Small intestine (tissue), 7 donors: ENCODE measurements at regions not wholly inside any gene's neighbourhood (a gene's known extent, or its start where the extent isn't known, plus 50 kb on each side); places are given as distances from the start of the nearest gene placed in this dataset.

Source experiments
- DNase-seq, 2 donors: peaks; one replicate each; pipeline versions ENCODE4 v3.0.0 to v3.0.0-alpha.2; 2013
- FAIRE-seq: peaks from 2 replicates; lab custom pipeline; 2012; peaks lifted over from hg19 to GRCh38; lab: Jason Lieb, UNC
- H3K27ac ChIP-seq, 3 donors: one replicate each; pipeline ENCODE4 v1.5.1; 2013; ENCODE audit warnings: low read length in 2 of 3, mild to moderate bottlenecking in 2 of 3, control low read depth in 1 of 3, inconsistent platforms in 1 of 3, low read depth in 1 of 3, moderate library complexity in 1 of 3
- H3K27me3 ChIP-seq, 3 donors: one replicate each; pipeline ENCODE4 v1.6.1; 2013; ENCODE audit warnings: low read length in 3 of 3, inconsistent platforms in 1 of 3; ENCODE audit not compliant: control insufficient read depth in 3 of 3, insufficient read depth in 3 of 3
- H3K36me3 ChIP-seq, 3 donors: one replicate each; pipeline ENCODE4 v1.6.1; 2013; ENCODE audit warnings: low read length in 3 of 3, inconsistent platforms in 1 of 3, low read depth in 1 of 3, mild to moderate bottlenecking in 1 of 3, moderate library complexity in 1 of 3; ENCODE audit not compliant: control insufficient read depth in 3 of 3, insufficient read depth in 2 of 3
- H3K4me1 ChIP-seq, 3 donors: one replicate each; pipeline ENCODE4 v1.6.1; 2013; ENCODE audit warnings: low read length in 2 of 3, inconsistent platforms in 1 of 3, low read depth in 1 of 3, mild to moderate bottlenecking in 1 of 3, moderate library complexity in 1 of 3; ENCODE audit not compliant: control insufficient read depth in 3 of 3, insufficient read depth in 2 of 3
- H3K4me3 ChIP-seq, 3 donors: one replicate each; pipeline ENCODE4 v1.5.1; 2013; ENCODE audit warnings: low read length in 3 of 3, control low read depth in 1 of 3, inconsistent platforms in 1 of 3, low read depth in 1 of 3, mild to moderate bottlenecking in 1 of 3, moderate library complexity in 1 of 3
- H3K9me3 ChIP-seq, 2 donors: one replicate each; pipeline ENCODE4 v1.6.1; 2013; ENCODE audit warnings: low read depth in 1 of 2, low read length in 1 of 2; ENCODE audit not compliant: control insufficient read depth in 2 of 2, insufficient read depth in 1 of 2
- WGBS, 3 donors: extraction: QIAGEN DNeasy Blood & Tissue Kit; methylation state at CpG; one replicate each; pipeline ENCODE4 v1.1.7; 2013; 5-methylcytosine and 5-hydroxymethylcytosine counted together
- donor health status: healthy with polysubstance abuse.
- donor health status: control.
- donor health status: control.
- donor health status: Bipolar disorder and iron deficiency.
- donor health status: healthy.

DNA sequence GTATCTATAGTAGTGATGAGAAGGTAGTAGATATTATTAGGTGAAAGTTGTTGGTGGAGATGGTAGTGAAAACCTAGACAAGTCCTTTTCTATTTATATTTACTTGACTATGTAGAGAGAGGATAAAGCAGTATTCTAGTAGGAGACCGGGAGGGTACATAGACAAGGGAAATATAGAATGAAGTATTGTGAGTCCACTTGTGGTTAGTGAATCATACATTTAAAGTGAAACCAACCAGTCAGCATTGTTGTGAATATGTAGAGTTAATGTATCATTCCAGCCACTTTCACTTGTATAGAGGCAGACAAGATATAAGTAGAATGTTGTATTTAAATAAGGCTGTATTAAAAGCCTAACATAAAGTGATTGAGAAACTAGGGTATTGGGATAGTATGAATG is 1711.3 kb upstream of the ACO1 start:
- Histone ChIP-seq H3K9me3 (no peaks in the 10 kb centered on the region), H3K36me3 (no peaks in the 10 kb centered on the region), H3K4me3 (no peak overlapping the region), H3K4me1 (no peaks in the 10 kb centered on the region), H3K27ac (no peak overlapping the region), H3K27me3 (no peaks in the 10 kb centered on the region)
- 93 to 98% (median 97%) methylated on average over 1 of the region's 1 CpG for WGBS, 3 donors
- DNase-seq (no peak), FAIRE-seq (no peak)

- no peaks in the 10 kb centered on the region for H3K27me3 ChIP-seq
- DNase-seq (no peak), FAIRE-seq (no peak)
- H3K9me3 ChIP-seq = no peaks in the 10 kb centered on the region
- no peak overlapping the region for H3K27ac ChIP-seq
- 32 to 60% (median 39%) methylated on average over 1 of the region's 1 CpG for WGBS, 3 donors
- H3K36me3 ChIP-seq = no peaks in the 10 kb centered on the region
- no peak overlapping the region for H3K4me3 ChIP-seq
- H3K4me1 ChIP-seq = no peaks in the 10 kb centered on the region
Measured at GRCh38 chr9:30676651-30677050, 1707.8 kb upstream of the ACO1 start.

DNA sequence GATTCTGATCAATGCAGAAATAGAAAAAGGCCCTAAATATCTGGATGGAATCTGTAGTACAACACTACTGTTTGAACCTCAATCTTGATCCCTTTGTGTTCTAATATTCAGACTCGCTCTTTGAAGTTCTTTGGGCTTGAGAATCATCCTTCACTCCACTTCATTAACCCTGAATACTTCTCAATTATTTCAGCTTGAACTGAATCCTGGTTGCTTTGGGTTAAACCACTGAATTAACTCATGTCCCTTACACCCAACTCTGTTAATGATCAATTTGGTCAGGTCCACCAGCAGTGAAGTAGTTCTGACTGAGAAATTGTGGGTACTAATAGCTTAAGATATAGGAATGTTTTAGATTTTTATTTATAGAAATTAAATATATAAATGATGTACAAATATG is 1707.2 kb upstream of the ACO1 start:
- 47 to 83% (median 48%) methylated on average over 1 of the region's 1 CpG for WGBS, 3 donors
- no peaks in the 10 kb centered on the region for H3K4me1 ChIP-seq

GRCh38 chr9:30688801-30689200 is 1695.6 kb upstream of the ACO1 start:
- no peaks in the 10 kb centered on the region for H3K4me1 ChIP-seq
- FAIRE-seq = no peak
- WGBS, 3 donors = 89 to 95% (median 91%) methylated on average over 14 of the region's 14 CpGs

More for the DNA sequence above, 1707.2 kb upstream of the ACO1 start:
- Histone ChIP-seq H3K27me3 (no peaks in the 10 kb centered on the region), H3K36me3 (no peaks in the 10 kb centered on the region), H3K4me3 (no peak overlapping the region), H3K9me3 (no peaks in the 10 kb centered on the region), H3K27ac (no peak overlapping the region)
- no peak for DNase-seq
- FAIRE-seq = no peak

GRCh38 chr9:30697958-30698357 is 1686.5 kb upstream of the ACO1 start:
- no peaks in the 10 kb centered on the region for H3K27me3 ChIP-seq
- H3K4me1 ChIP-seq = no peaks in the 10 kb centered on the region
- H3K27ac ChIP-seq = no peak overlapping the region
- WGBS, 3 donors = 78 to 85% (median 82%) methylated on average over 2 of the region's 2 CpGs
- no peaks in the 10 kb centered on the region for H3K9me3 ChIP-seq
- no peaks in the 10 kb centered on the region for H3K36me3 ChIP-seq
- DNase-seq (no peak), FAIRE-seq (no peak)
- no peak overlapping the region for H3K4me3 ChIP-seq

More at GRCh38 chr9:30688801-30689200, 1695.6 kb upstream of the ACO1 start:
- no peak overlapping the region for H3K4me3 ChIP-seq
- no peaks in the 10 kb centered on the region for H3K27me3 ChIP-seq
- no peak for DNase-seq
- no peak overlapping the region for H3K27ac ChIP-seq
- no peaks in the 10 kb centered on the region for H3K36me3 ChIP-seq
- H3K9me3 ChIP-seq = peaks cover 0 to 3% of the 10 kb centered on the region in 2 donors

GRCh38 chr9:30711591-30711990 is 1672.9 kb upstream of the ACO1 start:
- WGBS, 3 donors = 83 to 95% (median 92%) methylated on average over 1 of the region's 1 CpG
- Histone ChIP-seq H3K27ac (no peak overlapping the region), H3K36me3 (no peaks in the 10 kb centered on the region), H3K9me3 (no peaks in the 10 kb centered on the region), H3K27me3 (no peaks in the 10 kb centered on the region), H3K4me1 (no peaks in the 10 kb centered on the region), H3K4me3 (no peak overlapping the region)
- FAIRE-seq (no peak), DNase-seq (no peak)

GRCh38 chr9:30713243-30713642 is 1671.2 kb upstream of the ACO1 start:
- peak in 1 of 2 donors; percentile 41 for DNase-seq
- H3K9me3 ChIP-seq = no peaks in the 10 kb centered on the region
- H3K36me3 ChIP-seq = no peaks in the 10 kb centered on the region
- H3K4me1 ChIP-seq = no peaks in the 10 kb centered on the region
- H3K27ac ChIP-seq = no peak overlapping the region
- no peaks in the 10 kb centered on the region for H3K27me3 ChIP-seq
- no peak for FAIRE-seq
- H3K4me3 ChIP-seq = no peak overlapping the region

GRCh38 chr9:30714389-30714788 is 1670.1 kb upstream of the ACO1 start:
- WGBS, 3 donors = 9 to 35% (median 16%) methylated on average over 1 of the region's 1 CpG
- Histone ChIP-seq H3K27me3 (no peaks in the 10 kb centered on the region), H3K9me3 (no peaks in the 10 kb centered on the region), H3K36me3 (no peaks in the 10 kb centered on the region), H3K27ac (no peak overlapping the region), H3K4me1 (no peaks in the 10 kb centered on the region), H3K4me3 (no peak overlapping the region)
- no peak for DNase-seq
- FAIRE-seq = no peak

DNA sequence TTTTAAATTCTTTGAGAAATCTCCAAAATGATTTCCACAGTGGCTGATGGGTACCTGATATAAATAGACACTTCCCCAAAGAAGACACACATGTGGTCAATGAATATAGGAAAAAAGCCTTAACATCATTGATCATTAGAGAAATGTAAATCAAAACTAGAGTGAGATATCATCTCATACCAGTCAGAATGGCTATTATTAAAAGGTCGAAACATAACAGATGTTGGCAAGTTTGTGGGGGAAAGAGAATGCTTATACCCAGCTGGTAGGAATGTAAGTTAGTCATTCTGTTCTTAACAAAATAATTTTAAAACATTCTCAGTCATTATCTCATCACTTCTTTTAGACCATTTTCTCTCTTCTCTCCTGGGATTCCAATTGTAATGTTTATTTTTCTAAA is 1666.0 kb upstream of the ACO1 start:
- no peaks in the 10 kb centered on the region for H3K9me3 ChIP-seq
- no peaks in the 10 kb centered on the region for H3K36me3 ChIP-seq
- FAIRE-seq (no peak), DNase-seq (no peak)
- H3K4me3 ChIP-seq = no peak overlapping the region
- WGBS, 3 donors = 54 to 92% (median 85%) methylated on average over 1 of the region's 1 CpG
- no peaks in the 10 kb centered on the region for H3K4me1 ChIP-seq
- no peak overlapping the region for H3K27ac ChIP-seq
- H3K27me3 ChIP-seq = no peaks in the 10 kb centered on the region
